ENCODE measurements at regions not wholly inside any gene's neighbourhood (a gene's known extent, or its start where the extent isn't known, plus 50 kb on each side); places are given as distances from the start of the nearest gene placed in this dataset.

GRCh38 chr3:144282313-144282712 is 310.7 kb downstream of the DIPK2A start:
- no peaks in the 10 kb centered on the region for H3K27me3 ChIP-seq
- no peak overlapping the region for H3K4me3 ChIP-seq
- H3K27ac ChIP-seq: no peak overlapping the region
- 89 to 90% methylated on average over 2 of the region's 2 CpGs for WGBS, 2 donors
- H3K9me3 ChIP-seq: no peaks in the 10 kb centered on the region
- H3K4me1 ChIP-seq: peaks cover 0 to 7% (median under 1%) of the 10 kb centered on the region in 4 donors
- intact Hi-C loops (cut with DNase I): no loop called here
- no peaks in the 10 kb centered on the region for H3K36me3 ChIP-seq
- TF ChIP-seq CTCF (IDR thresholded peaks at IDR 0.05) (no peak), EP300 (IDR thresholded peaks at IDR 0.05) (no peak), POLR2AphosphoS5 (IDR thresholded peaks at IDR 0.05) (no peak), POLR2A (IDR thresholded peaks at IDR 0.05) (no peak)
- no peak for DNase-seq

DNA sequence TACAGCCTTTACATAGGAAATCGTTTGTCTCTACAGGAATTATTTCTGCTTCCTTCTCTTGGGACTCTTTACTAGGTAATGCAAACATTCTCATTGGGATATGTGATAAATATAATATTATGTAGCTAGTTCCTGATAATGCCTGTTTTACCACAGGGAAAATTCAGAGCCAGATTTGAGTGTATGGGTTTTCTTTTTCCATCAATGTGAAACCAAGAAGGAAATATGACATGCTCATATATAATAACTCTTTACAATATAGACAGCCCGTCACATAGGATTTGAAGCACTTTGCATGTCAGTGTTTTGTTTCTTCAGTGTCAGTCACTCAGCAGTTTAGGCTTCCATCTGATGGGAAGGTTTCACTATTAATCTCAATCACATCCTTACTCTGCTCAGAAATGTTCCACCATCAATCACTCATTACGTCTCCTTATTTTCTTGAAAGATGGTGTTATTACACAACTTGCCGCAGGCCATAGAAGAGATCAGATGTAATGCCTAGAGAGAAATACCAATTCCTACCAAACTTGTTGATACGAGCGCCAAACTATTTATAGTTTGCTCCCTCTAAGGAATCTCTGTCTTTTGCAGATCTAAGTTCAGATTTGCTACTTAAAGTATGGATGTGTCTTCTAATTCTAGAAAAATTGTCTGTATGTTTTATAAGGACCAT is 314.8 kb downstream of the DIPK2A start:
- WGBS, 2 donors: 81 to 85% methylated on average over 6 of the region's 6 CpGs
- H3K27me3 ChIP-seq: no peaks in the 10 kb centered on the region

DNA sequence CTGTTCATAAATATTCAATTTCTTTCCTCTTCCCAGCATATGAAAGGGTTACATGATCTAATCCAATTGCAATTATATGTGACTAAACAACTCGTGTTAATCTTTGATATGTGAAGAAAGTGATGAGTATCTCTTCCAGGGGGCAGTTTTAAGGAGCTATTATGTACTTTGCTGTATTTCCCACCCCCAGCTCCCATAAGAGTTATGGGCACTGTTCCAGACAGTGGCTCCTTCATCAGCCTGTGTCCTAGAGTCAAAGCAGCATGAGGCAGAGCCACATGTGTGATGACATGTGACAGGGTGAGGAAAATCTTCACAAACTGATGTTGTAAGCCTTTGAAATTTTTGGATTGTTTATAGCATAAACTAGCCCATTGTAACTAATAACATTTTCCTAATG is 315.4 kb downstream of the DIPK2A start:
- no peaks in the 10 kb centered on the region for H3K36me3 ChIP-seq
- no peak overlapping the region for H3K27ac ChIP-seq
- intact Hi-C loops (cut with DNase I): no loop called here
- no peak overlapping the region for H3K4me3 ChIP-seq
- no peak for TF ChIP-seq POLR2A (IDR thresholded peaks at IDR 0.05)
- TF ChIP-seq POLR2AphosphoS5 (IDR thresholded peaks at IDR 0.05): no peak
- no peak for TF ChIP-seq EP300 (IDR thresholded peaks at IDR 0.05)
- TF ChIP-seq CTCF (IDR thresholded peaks at IDR 0.05): no peak
- no peaks in the 10 kb centered on the region for H3K9me3 ChIP-seq
- no peak for DNase-seq
- H3K27me3 ChIP-seq: no peaks in the 10 kb centered on the region
- WGBS, 2 donors: 30 to 59% methylated on average over 1 of the region's 1 CpG
- H3K4me1 ChIP-seq: peaks cover 0 to 17% (median 5%) of the 10 kb centered on the region in 4 donors

More for the DNA sequence above, 314.8 kb downstream of the DIPK2A start:
- TF ChIP-seq POLR2A (IDR thresholded peaks at IDR 0.05) (no peak), CTCF (IDR thresholded peaks at IDR 0.05) (no peak), EP300 (IDR thresholded peaks at IDR 0.05) (no peak), POLR2AphosphoS5 (IDR thresholded peaks at IDR 0.05) (no peak)
- Histone ChIP-seq H3K27ac (no peak overlapping the region), H3K4me3 (no peak overlapping the region), H3K36me3 (no peaks in the 10 kb centered on the region), H3K4me1 (peaks cover 0 to 17% (median 5%) of the 10 kb centered on the region in 4 donors), H3K9me3 (no peaks in the 10 kb centered on the region)
- DNase-seq: no peak
- intact Hi-C loops (cut with DNase I): no loop called here

DNA sequence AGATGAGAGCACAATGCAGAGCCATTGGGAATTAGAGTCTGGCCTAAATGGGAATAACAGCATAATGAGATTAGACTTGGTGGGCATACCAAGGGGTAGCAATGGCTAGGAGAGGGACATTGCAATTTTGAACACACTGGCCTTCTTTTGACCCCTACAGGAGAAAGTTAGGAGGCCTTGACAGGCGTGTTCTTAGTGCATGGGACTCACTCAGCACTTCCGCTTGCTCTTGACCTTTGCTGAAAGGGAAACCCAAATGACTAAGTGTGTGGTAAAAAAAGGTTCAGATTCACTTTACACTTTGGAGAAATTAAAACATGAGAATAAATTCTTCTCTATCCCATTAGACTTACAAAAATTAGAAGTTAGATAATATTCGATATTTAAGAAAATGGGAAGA is 317.4 kb downstream of the DIPK2A start:
- H3K9me3 ChIP-seq: no peaks in the 10 kb centered on the region
- no peak overlapping the region for H3K4me3 ChIP-seq
- peaks cover 0 to 17% (median 5%) of the 10 kb centered on the region in 4 donors for H3K4me1 ChIP-seq
- WGBS, 2 donors: 82 to 91% methylated on average over 3 of the region's 3 CpGs
- no peak for TF ChIP-seq POLR2AphosphoS5 (IDR thresholded peaks at IDR 0.05)
- no peak for TF ChIP-seq POLR2A (IDR thresholded peaks at IDR 0.05)
- no peak for TF ChIP-seq CTCF (IDR thresholded peaks at IDR 0.05)
- TF ChIP-seq EP300 (IDR thresholded peaks at IDR 0.05): no peak
- intact Hi-C loops (cut with DNase I): no loop called here
- no peak for DNase-seq
- no peaks in the 10 kb centered on the region for H3K27me3 ChIP-seq
- H3K36me3 ChIP-seq: no peaks in the 10 kb centered on the region
- no peak overlapping the region for H3K27ac ChIP-seq

Measured in sigmoid colon (tissue), 6 donors.